ENCODE measurements at regions not wholly inside any gene's neighbourhood (a gene's known extent, or its start where the extent isn't known, plus 50 kb on each side); places are given as distances from the start of the nearest gene placed in this dataset.

GRCh38 chr7:85483177-85483576 lies 296.3 kb upstream of the SEMA3D start:
- H3K4me1 ChIP-seq (ENCODE audit: insufficient read depth, poor library complexity, severe bottlenecking), result no peaks in the 10 kb centered on the region
- no peak for DNase-seq (ENCODE audit: low spot score)
- no peaks in the 10 kb centered on the region for H3K9me3 ChIP-seq (ENCODE audit: severe bottlenecking)
- TF ChIP-seq, protein P1, sequence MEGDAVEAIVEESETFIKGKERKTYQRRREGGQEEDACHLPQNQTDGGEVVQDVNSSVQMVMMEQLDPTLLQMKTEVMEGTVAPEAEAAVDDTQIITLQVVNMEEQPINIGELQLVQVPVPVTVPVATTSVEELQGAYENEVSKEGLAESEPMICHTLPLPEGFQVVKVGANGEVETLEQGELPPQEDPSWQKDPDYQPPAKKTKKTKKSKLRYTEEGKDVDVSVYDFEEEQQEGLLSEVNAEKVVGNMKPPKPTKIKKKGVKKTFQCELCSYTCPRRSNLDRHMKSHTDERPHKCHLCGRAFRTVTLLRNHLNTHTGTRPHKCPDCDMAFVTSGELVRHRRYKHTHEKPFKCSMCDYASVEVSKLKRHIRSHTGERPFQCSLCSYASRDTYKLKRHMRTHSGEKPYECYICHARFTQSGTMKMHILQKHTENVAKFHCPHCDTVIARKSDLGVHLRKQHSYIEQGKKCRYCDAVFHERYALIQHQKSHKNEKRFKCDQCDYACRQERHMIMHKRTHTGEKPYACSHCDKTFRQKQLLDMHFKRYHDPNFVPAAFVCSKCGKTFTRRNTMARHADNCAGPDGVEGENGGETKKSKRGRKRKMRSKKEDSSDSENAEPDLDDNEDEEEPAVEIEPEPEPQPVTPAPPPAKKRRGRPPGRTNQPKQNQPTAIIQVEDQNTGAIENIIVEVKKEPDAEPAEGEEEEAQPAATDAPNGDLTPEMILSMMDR (IDR thresholded peaks at IDR 0.05; ENCODE audit: poor library complexity, severe bottlenecking), result no peak
- no peaks in the 10 kb centered on the region for H3K36me3 ChIP-seq (ENCODE audit: low read depth)
- H3K27ac ChIP-seq (ENCODE audit: poor library complexity, severe bottlenecking), result no peak overlapping the region
- ATAC-seq (ENCODE audit: low read depth), result no peak
- no peak overlapping the region for H3K4me3 ChIP-seq (ENCODE audit: severe bottlenecking)
- no peaks in the 10 kb centered on the region for H3K27me3 ChIP-seq (ENCODE audit: insufficient read depth, poor library complexity, severe bottlenecking)

GRCh38 chr7:85480666-85481065 lies 293.8 kb upstream of the SEMA3D start:
- TF ChIP-seq, protein P1 (IDR thresholded peaks at IDR 0.05; ENCODE audit: poor library complexity, severe bottlenecking), result no peak
- no peak overlapping the region for H3K27ac ChIP-seq (ENCODE audit: poor library complexity, severe bottlenecking)
- H3K4me1 ChIP-seq (ENCODE audit: insufficient read depth, poor library complexity, severe bottlenecking), result no peaks in the 10 kb centered on the region
- DNase-seq (ENCODE audit: low spot score) (no peak), ATAC-seq (ENCODE audit: low read depth) (no peak)
- no peaks in the 10 kb centered on the region for H3K27me3 ChIP-seq (ENCODE audit: insufficient read depth, poor library complexity, severe bottlenecking)
- no peaks in the 10 kb centered on the region for H3K36me3 ChIP-seq (ENCODE audit: low read depth)
- no peak overlapping the region for H3K4me3 ChIP-seq (ENCODE audit: severe bottlenecking)
- no peaks in the 10 kb centered on the region for H3K9me3 ChIP-seq (ENCODE audit: severe bottlenecking)

GRCh38 chr7:85479918-85480643 lies 293.2 kb upstream of the SEMA3D start:
- DNase-seq (ENCODE audit: low spot score) (no peak), ATAC-seq (ENCODE audit: low read depth) (no peak)
- no peaks in the 10 kb centered on the region for H3K9me3 ChIP-seq (ENCODE audit: severe bottlenecking)
- no peak overlapping the region for H3K27ac ChIP-seq (ENCODE audit: poor library complexity, severe bottlenecking)
- H3K4me3 ChIP-seq (ENCODE audit: severe bottlenecking), result no peak overlapping the region
- no peaks in the 10 kb centered on the region for H3K4me1 ChIP-seq (ENCODE audit: insufficient read depth, poor library complexity, severe bottlenecking)
- H3K27me3 ChIP-seq (ENCODE audit: insufficient read depth, poor library complexity, severe bottlenecking), result no peaks in the 10 kb centered on the region
- TF ChIP-seq, protein P1 (IDR thresholded peaks at IDR 0.05; ENCODE audit: poor library complexity, severe bottlenecking), result no peak
- no peaks in the 10 kb centered on the region for H3K36me3 ChIP-seq (ENCODE audit: low read depth)

DNA sequence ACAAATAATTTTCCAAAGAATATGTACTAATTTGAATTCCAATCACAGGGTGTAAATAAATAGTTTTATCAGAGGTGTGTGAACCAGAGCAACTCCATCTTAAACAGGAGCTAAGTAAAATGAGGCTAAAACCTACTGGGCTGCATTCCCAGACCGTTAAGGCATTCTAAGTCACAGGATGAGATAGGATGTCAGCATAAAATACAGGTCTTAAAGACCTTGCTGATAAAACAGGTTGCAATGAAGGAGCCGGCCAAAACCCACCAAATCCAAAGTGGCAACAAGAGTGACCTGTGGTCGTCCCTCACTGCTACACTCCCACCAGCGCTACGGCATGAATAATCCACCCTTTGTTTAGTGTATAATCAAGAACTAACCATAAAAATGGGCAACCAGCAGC lies 291.7 kb upstream of the SEMA3D start:
- ATAC-seq (ENCODE audit: low read depth), result no peak
- TF ChIP-seq, protein P1 (IDR thresholded peaks at IDR 0.05; ENCODE audit: poor library complexity, severe bottlenecking), result no peak
- H3K4me3 ChIP-seq (ENCODE audit: severe bottlenecking), result no peak overlapping the region

DNA sequence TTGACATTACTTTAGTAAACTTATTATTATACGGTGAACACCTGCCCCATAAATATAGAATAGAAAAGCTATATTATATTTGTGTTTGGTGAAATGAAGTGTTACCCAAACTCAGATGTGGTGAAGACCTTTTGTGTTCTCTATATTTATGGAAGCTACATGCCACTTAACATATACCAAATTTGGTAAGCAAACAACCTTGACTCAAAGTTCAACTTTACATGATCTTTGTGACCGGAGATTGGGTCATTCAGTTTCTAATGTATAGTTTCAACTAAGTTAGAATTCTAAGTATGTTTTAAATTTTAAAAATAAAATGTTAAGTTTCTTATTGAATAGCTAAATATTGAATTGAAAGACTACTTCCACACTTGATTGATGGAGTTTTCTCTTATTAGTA lies 288.6 kb upstream of the SEMA3D start:
- Histone ChIP-seq H3K4me3 (ENCODE audit: severe bottlenecking) (no peak overlapping the region), H3K4me1 (ENCODE audit: insufficient read depth, poor library complexity, severe bottlenecking) (no peaks in the 10 kb centered on the region), H3K27ac (ENCODE audit: poor library complexity, severe bottlenecking) (no peak overlapping the region), H3K36me3 (ENCODE audit: low read depth) (no peaks in the 10 kb centered on the region), H3K27me3 (ENCODE audit: insufficient read depth, poor library complexity, severe bottlenecking) (no peaks in the 10 kb centered on the region), H3K9me3 (ENCODE audit: severe bottlenecking) (no peaks in the 10 kb centered on the region)
- TF ChIP-seq, protein P1 (IDR thresholded peaks at IDR 0.05; ENCODE audit: poor library complexity, severe bottlenecking), result no peak
- DNase-seq (ENCODE audit: low spot score) (no peak), ATAC-seq (ENCODE audit: low read depth) (no peak)

More for the DNA sequence above, 291.7 kb upstream of the SEMA3D start:
- no peaks in the 10 kb centered on the region for H3K27me3 ChIP-seq (ENCODE audit: insufficient read depth, poor library complexity, severe bottlenecking)
- no peaks in the 10 kb centered on the region for H3K9me3 ChIP-seq (ENCODE audit: severe bottlenecking)
- no peaks in the 10 kb centered on the region for H3K36me3 ChIP-seq (ENCODE audit: low read depth)
- H3K27ac ChIP-seq (ENCODE audit: poor library complexity, severe bottlenecking), result no peak overlapping the region
- DNase-seq (ENCODE audit: low spot score), result no peak
- H3K4me1 ChIP-seq (ENCODE audit: insufficient read depth, poor library complexity, severe bottlenecking), result no peaks in the 10 kb centered on the region

Measured in RWPE2 (cell line).